Endothelial cell of umbilical vein (primary cell): ENCODE measurements at regions not wholly inside any gene's neighbourhood (a gene's known extent, or its start where the extent isn't known, plus 50 kb on each side); places are given as distances from the start of the nearest gene placed in this dataset.

Source experiments
- BruUV-seq: library from RNA; stranded (reverse); fragments of 400-500 nt; replicated peaks from 2 replicates; lab custom pipeline; 2021; lab: Mats Ljungman, UMichigan
- CTCF ChIA-PET: fragments of 300-600, 350-600 bp; sonication (Branson Sonifier 250); formaldehyde crosslinking; loops from one replicate; lab custom pipeline; 2021; ENCODE audit warnings: antibody characterized with exemption, inconsistent platforms; lab: Charles Lee
- POLR2A ChIA-PET: fragments of 300-600, 350-600 bp; sonication (Branson Sonifier 250); formaldehyde crosslinking; loops from one replicate; lab custom pipeline; 2021; ENCODE audit warnings: antibody characterized with exemption, inconsistent platforms; lab: Charles Lee
- DNase-seq: peaks from one replicate; pipeline ENCODE4 v3.0.0-alpha.2; 2011; ENCODE audit warnings: low read depth, low spot score
- FAIRE-seq: peaks from 2 replicates; lab custom pipeline; 2011; peaks lifted over from hg19 to GRCh38; lab: Jason Lieb, UNC
- H2AFZ ChIP-seq: 2 replicates; pipeline ENCODE4 v1.6.0; 2012; ENCODE audit warnings: low read depth, low read length, control low read depth, inconsistent platforms
- H3K27ac ChIP-seq: 2 replicates; pipeline ENCODE4 v1.5.1; 2011; ENCODE audit warnings: low read depth, mild to moderate bottlenecking, control low read depth, low read length, moderate library complexity; ENCODE audit not compliant: insufficient read depth
- H3K27me3 ChIP-seq, 2 experiments: 2 replicates each; pipeline versions ENCODE4 v1.6.0 to v1.6.1; 2011; ENCODE audit warnings: low read length in 2 of 2, mixed read lengths in 1 of 2; ENCODE audit not compliant: control insufficient read depth in 2 of 2, insufficient read depth in 2 of 2
- H3K36me3 ChIP-seq, 2 experiments: 2 replicates in 1 of 2; 3 replicates in 1 of 2; pipeline ENCODE4 v1.5.1; 2011; ENCODE audit warnings: low read length in 2 of 2, mild to moderate bottlenecking in 1 of 2, moderate library complexity in 1 of 2; ENCODE audit not compliant: control insufficient read depth in 2 of 2, insufficient read depth in 2 of 2; ENCODE audit errors: extremely low read depth in 1 of 2
- H3K4me1 ChIP-seq: 3 replicates; pipeline ENCODE4 v1.5.1; 2011; ENCODE audit warnings: mild to moderate bottlenecking, low read length; ENCODE audit not compliant: control insufficient read depth, insufficient read depth; ENCODE audit errors: extremely low read depth
- H3K4me2 ChIP-seq: 2 replicates; pipeline ENCODE4 v1.6.1; 2011; ENCODE audit warnings: low read length, control low read depth, mixed read lengths; ENCODE audit not compliant: insufficient read depth
- H3K4me3 ChIP-seq, 3 experiments: fragments of 200-600 bp in 1 of 3; sonication (generic), shearing (Covaris generic) in 1 of 3; replicated peaks in 1 of 3; 2 replicates each; pipeline ENCODE4 v1.5.1; 2011 to 2016; ENCODE audit warnings: control low read depth in 3 of 3, low read length in 3 of 3, mild to moderate bottlenecking in 2 of 3, inconsistent platforms in 1 of 3, low read depth in 1 of 3, moderate library complexity in 1 of 3; ENCODE audit not compliant: insufficient read depth in 1 of 3
- H3K79me2 ChIP-seq: 2 replicates; pipeline ENCODE4 v1.6.0; 2012; ENCODE audit warnings: low read length, inconsistent platforms; ENCODE audit not compliant: control insufficient read depth, insufficient read depth
- H3K9ac ChIP-seq: replicated peaks from 2 replicates; pipeline ENCODE3; 2011; ENCODE audit warnings: low read length, control low read depth; ENCODE audit not compliant: insufficient read depth; ENCODE audit errors: extremely low read depth
- H3K9me1 ChIP-seq: replicated peaks from 3 replicates; pipeline ENCODE4 v1.6.0; 2011; ENCODE audit warnings: mild to moderate bottlenecking, low read length; ENCODE audit not compliant: control insufficient read depth, insufficient read depth; ENCODE audit errors: extremely low read depth
- H3K9me3 ChIP-seq: replicated peaks from 2 replicates; pipeline ENCODE4 v1.5.1; 2012; ENCODE audit warnings: low read length, inconsistent platforms; ENCODE audit not compliant: control insufficient read depth, insufficient read depth
- H4K20me1 ChIP-seq: replicated peaks from 2 replicates; pipeline ENCODE3; 2011; ENCODE audit warnings: mild to moderate bottlenecking, low read length; ENCODE audit not compliant: control insufficient read depth, insufficient read depth; ENCODE audit errors: extremely low read depth
- CTCF ChIP-seq, 2 donors: IDR thresholded peaks; 1 replicate in 1 of 2; 2 replicates in 1 of 2; pipeline ENCODE4 v1.5.1; 2011; ENCODE audit warnings: low read length in 2 of 2, mild to moderate bottlenecking in 2 of 2, moderate library complexity in 2 of 2, control low read depth in 1 of 2, inconsistent platforms in 1 of 2, low read depth in 1 of 2; ENCODE audit not compliant: insufficient read depth in 1 of 2; ENCODE audit errors: extremely low read depth in 1 of 2
- EZH2 ChIP-seq: IDR thresholded peaks from 2 replicates; pipeline ENCODE4 v1.6.1; 2012; ENCODE audit warnings: borderline replicate concordance, low read depth, mild to moderate bottlenecking, moderate library complexity, low read length, inconsistent platforms; ENCODE audit not compliant: severe bottlenecking
- FOS ChIP-seq: IDR thresholded peaks from 2 replicates; pipeline ENCODE4 v1.6.1; 2011; ENCODE audit warnings: mild to moderate bottlenecking, low read length, moderate library complexity, borderline replicate concordance; ENCODE audit not compliant: insufficient read depth
- GATA2 ChIP-seq: IDR thresholded peaks from 2 replicates; pipeline ENCODE4 v1.7.0; 2011; ENCODE audit warnings: low read depth, mild to moderate bottlenecking, moderate library complexity, mixed read lengths, low read length; ENCODE audit not compliant: insufficient read length, insufficient read depth
- JUN ChIP-seq: IDR thresholded peaks from 2 replicates; pipeline ENCODE4 v1.6.1; 2011; ENCODE audit warnings: borderline replicate concordance, low read depth; ENCODE audit not compliant: insufficient read length, insufficient read depth
- MAX ChIP-seq: IDR thresholded peaks from 2 replicates; pipeline ENCODE4 v1.6.1; 2011; ENCODE audit not compliant: insufficient read depth, insufficient read length
- MYC ChIP-seq: IDR thresholded peaks from one replicate; pipeline ENCODE4 v1.6.1; 2011; ENCODE audit warnings: mild to moderate bottlenecking, low read depth, low read length
- POLR2A ChIP-seq: IDR thresholded peaks from 2 replicates; pipeline ENCODE4 v1.6.1; 2012; ENCODE audit warnings: low read depth, mild to moderate bottlenecking, control low read depth, low read length
- POLR2AphosphoS5 ChIP-seq: IDR thresholded peaks from 2 replicates; pipeline ENCODE4 v1.6.1; 2012; ENCODE audit warnings: low read depth, mild to moderate bottlenecking, control low read depth, low read length, moderate library complexity; ENCODE audit not compliant: insufficient read depth
- dilution Hi-C: fragments of 300-500 bp; cut with MboI; formaldehyde crosslinking; loops from one replicate; pipeline ENCODE4 v1.15.0; 2019; ENCODE audit warnings: low sequenced_read_pairs; ENCODE audit not compliant: extremely low pct_ligation_motif_present
- intact Hi-C: fragments of 100-400 bp; cut with micrococcal nuclease; formaldehyde crosslinking; loops from one replicate; pipeline ENCODE4 v1.10.0; 2022

- Histone ChIP-seq H3K27me3 (no peaks in the 10 kb centered on the region), H3K9me3 (no peaks in the 10 kb centered on the region), H4K20me1 (no peaks in the 10 kb centered on the region), H3K27ac (no peak overlapping the region), H3K4me3 (no peak overlapping the region), H3K4me2 (no peak overlapping the region), H3K36me3 (no peaks in the 10 kb centered on the region), H2AFZ (no peak overlapping the region), H3K9me1 (no peaks in the 10 kb centered on the region), H3K9ac (no peak overlapping the region), H3K79me2 (no peaks in the 10 kb centered on the region), H3K4me1 (no peaks in the 10 kb centered on the region)
- TF ChIP-seq JUN = no peak
- TF ChIP-seq GATA2 = no peak
- TF ChIP-seq FOS = no peak
- TF ChIP-seq CTCF (IDR thresholded peaks at IDR 0.05; ENCODE audit: extremely low read depth in 1 of 2, insufficient read depth in 1 of 2, low read depth in 1 of 2, low read length in 2 of 2) = no peak
- TF ChIP-seq MAX = no peak
- no peak for TF ChIP-seq POLR2AphosphoS5
- no peak for TF ChIP-seq POLR2A
- TF ChIP-seq EZH2 = no peak
- no peak for TF ChIP-seq MYC
- intact Hi-C loops (no loop called here), dilution Hi-C loops (no loop called here)
- DNase-seq (no peak), FAIRE-seq (no peak)
- no TSS peak for BruUV-seq
- CTCF ChIA-PET = interaction anchor here (1.0 to 1.6 kb wide), 3 partner anchors 14 to 69 kb away, joined by 3 read pairs; no protein-coding TSS in a partner anchor
- POLR2A ChIA-PET = no interaction called here
Measured at GRCh38 chr6:15824811-15825210, 162.0 kb upstream of the DTNBP1 start.
